ENCODE measurements at regions not wholly inside any gene's neighbourhood (a gene's known extent, or its start where the extent isn't known, plus 50 kb on each side); places are given as distances from the start of the nearest gene placed in this dataset.
"Not testable (repeated sequence)": the region's sequence is repeated elsewhere in the genome, so short reads cannot be mapped to it uniquely, and the experiment has no call there.

DNA sequence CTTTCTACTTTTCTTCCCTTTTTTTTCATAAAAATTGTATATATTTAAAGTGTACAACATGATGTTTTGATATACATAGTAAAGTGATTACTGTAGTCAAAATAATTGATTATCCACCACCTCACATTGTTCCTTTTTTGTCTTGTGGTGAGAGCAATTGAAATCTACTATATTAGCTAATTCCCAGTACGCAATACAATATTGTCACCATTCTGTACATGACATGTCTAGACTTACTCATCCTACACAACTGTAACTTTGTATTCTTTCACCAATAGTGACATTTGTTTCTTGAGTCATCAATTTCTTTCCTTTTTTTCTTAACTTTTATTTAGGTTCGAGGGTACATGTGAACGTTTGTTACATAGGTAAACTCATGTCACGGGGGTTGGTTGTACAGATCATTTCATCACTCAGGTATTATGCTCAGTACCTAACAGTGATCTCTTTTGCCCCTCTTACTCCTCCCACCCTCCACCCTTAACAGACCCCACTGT, 265.2 kb downstream of the KCNRG start:
- FAIRE-seq: no peak

DNA sequence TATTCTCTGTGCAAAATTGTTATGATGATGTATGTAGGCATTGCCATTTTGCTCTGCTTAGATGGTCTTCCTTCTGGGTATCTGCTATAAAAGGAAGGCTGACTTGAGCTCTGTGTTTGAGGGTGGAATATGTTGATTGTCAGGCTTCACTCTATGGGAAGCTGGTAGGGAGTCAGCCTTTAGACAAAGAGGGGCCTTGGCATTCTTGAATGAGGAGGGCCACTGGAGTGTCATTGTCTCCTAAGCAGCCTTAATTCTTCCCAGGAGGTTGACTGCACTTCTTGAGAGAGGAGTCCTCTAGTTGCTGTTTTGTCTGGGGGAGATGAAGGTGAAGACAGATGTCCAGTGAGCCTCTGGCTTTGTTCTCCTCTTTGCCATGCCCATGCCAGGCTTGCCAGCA, 266.8 kb downstream of the KCNRG start:
- no peak for FAIRE-seq

DNA sequence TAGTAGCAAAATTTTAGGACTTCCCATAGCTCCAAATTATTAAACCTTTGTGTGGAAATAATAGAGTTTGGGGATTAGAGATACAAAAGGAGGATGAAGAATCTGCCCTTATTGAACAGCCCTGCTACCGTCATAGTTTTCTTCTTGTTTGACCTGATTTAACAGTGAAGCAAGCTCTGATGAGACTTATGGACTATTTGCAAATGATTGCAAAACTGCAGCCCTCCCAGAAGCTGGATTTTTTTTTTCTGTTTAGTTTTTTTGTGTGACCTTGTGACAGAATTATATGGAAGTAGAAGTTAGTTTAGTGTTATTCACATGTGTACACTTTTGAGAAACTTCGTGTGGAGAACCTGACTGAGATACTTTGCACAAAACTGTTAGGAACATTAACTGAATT, 267.8 kb downstream of the KCNRG start:
- no peak for FAIRE-seq

DNA sequence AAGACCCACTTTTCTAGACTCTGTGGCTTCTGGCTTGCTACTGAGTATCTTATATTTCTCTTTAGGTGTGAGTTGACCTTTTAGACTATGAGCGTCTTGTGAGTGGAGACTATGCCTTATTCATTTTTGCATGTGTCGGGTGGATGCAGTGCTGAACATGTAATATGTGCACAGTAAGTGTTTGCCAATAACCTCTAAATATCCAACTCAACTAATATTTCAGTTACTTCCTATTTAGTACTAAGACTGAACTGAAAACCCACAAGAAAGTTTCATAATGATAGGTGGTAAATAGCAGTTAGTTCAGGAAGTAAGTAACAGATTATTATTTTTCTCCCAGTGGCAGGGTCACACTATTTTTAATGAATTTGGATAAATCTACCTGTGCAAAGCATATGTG, 269.3 kb downstream of the KCNRG start:
- no peak for FAIRE-seq

DNA sequence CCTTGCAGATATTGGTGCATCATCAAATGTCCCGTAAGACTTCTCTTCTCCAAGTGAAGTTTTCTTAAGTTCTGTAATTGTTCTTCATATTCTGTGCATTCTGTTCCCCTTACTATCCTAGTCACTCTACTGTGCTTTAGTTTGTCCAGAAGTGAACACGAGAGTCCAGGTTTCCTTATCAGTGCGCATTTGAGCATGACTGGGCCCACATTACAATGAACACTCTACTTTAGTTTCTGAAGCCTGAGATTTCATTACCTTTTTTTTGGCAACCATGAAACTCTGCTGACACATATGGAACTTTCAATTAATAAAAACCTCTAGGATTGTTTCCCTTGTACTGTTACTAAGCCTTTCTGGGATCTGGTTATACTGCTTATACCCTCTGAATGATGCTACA, 270.0 kb downstream of the KCNRG start:
- FAIRE-seq: no peak

DNA sequence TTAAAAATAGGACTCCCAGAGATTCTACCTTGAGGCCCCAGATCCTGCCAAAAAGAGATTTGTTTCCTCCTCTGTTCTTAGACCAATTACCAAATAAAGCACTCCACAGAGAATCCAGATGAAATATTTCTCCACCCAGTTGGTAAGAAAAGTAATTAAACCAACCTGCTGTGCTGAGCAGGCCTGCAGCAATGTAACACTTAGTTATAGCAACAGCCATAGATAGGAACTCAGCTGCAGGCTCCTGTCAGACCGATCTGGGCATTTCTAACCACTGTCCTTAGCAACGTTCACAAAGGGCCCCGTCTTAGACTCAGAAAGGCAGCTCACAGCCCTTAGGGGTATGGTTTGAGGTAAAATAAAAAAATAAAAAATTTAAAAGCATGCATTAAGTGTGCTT, 271.1 kb downstream of the KCNRG start:
- FAIRE-seq: no peak

DNA sequence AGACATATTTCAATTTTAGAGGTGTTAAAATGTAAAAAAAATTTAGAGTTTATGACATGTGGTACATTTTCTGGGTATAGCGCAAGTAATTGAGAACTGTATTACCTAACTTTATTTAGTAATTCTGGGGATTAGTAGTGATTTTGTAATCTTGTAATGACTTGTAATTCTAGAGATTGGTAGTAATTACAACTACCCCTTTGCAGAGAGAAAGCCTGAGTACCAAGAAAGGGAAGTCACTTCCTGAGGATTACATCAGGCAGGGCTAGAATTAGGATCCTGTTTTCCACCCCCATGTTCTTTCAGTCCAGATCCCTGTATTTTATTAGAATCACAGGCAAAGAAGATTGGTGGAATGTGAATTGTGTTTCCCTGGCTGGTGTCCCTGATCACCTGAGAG, 274.9 kb downstream of the KCNRG start:
- no peak for FAIRE-seq

DNA sequence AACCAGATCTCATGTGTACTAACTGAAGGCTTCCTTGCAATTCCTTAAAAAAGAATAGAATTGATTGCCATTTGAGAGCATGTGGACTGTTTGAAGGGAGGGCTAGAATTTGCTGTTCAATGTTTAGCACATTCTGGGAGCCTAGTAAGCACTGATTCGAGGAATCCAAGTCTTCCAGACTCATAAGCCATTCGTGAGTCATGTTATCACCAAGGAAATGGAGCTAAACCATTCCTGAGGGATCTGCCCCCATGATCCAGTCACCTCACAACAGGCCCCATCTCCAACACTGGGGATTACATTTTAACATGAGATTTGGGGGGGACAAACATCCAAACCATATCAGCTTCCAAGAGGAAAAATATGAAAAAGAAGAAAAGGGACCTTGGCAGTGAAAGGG, 276.4 kb downstream of the KCNRG start:
- FAIRE-seq: no peak

DNA sequence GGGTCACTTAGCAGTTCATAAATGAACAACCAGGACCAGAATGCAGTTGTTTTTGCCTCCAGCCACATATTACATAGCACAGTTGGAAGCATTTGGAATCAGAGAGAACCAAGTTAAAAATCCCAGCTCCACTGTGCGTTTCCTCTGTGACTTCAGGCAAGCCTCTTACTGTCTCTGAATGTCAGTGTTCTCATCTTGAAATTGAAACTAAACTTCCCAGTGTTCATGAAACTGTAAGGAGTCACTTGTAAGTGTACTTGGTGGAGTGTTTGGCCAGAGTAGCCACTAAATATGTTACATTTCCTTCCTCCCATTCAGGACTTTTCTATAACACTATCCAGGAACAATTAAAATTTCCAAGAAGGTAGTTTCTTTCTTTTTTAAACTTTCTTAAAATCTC, 276.8 kb downstream of the KCNRG start:
- FAIRE-seq: no peak

DNA sequence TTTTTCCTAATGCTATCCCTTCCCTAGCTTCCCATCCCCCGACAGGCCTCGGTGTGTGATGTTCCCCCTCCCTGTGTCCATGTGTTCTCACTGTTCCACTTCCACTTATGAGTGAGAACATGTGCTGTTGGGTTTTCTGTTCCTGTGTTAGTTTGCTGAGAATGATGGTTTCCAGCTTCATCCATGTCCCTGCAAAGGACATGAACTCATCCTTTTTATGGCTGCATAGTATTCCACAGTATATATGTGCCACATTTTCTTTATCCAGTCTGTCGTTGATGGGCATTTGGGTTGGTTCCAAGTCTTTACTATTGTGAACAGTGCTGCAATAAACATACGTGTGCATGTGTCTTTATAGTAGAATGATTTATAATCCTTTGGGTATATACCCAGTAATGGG, 279.2 kb downstream of the KCNRG start:
- FAIRE-seq: not testable (repeated sequence)

DNA sequence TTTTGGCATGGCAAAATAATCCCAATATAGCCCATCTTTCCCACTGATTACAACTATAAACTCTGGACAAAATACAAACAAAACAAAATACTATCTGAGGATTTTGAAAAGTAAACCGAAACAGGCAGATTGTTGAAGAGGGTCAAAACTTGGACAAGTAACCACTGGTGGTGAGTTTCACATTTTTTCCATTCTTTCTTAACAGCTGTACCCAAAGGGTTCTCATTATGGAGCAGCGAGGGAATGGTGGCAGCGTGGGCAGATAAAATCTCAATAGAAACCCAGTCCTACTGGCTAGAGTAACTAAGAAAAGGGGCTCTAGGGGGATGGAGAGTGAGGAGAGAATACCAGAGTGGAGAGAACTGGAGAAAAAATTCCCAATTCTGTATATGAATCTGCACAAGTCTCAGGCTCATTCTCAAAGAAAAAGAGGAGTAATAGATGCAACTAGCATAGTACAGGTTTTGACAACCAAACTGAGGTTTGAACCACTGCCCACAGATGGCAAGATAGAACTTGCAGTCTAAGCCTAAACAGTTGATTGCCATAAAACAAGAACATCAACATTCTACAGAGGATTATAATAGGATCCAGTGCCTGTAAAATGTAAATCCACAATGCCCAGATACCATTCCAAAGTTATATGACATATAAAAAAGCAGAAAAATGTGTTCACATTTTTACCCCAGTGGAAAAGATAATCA, 284.5 kb downstream of the KCNRG start:
- FAIRE-seq: no peak

DNA sequence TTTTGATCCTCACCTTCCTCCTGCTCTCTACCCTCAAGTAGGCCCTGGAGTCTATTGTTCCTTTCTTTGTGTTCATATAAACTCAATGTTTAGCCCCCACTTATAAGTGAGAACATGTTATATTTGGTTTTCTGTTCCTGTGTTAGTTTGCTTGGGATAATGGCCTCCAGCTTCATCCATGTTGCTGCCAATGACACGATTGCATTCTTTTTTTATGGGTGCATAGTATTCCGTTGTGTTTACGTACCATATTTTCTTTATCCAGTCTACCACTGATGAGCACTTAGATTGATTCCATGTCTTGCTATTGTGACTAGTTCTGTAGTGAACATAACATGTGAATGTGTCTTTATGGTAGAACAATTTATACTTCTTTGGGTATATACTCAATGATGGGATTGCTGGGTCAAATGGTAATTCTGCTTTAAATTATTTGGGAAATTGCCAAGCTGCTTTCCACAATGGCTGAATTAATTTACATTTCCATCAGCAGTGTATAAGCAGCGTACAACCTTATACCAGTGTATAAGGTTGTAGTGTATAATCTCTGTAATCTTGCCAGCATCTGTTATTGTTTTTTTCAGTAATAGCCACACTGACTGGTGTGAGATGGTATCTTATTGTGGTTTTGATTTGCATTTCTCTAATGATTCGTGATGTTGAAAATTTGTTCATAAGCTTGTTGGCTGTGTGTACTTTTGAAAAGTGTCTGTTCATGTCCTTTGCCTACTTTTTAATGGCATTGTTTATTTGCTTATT, 288.9 kb downstream of the KCNRG start:
- no peak for FAIRE-seq

DNA sequence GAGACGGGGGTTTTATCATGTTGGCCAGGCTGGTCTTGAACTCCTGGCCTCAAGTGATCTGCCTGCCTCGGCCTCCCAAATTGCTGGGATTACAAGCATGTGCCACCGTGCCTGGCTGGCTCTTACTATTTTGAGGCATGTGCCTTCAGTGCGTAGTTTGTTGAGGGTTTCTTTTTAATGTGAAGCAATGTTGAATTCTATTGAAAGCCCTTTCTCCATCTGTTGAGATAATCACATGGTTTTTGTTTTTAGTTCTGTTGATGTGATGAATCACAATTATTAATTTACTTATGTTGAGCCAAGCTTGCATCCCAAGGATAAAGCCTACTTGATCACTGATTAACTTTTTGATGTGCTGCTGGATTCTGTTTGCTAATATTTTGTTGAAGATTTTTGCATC, 290.9 kb downstream of the KCNRG start:
- FAIRE-seq: no peak

DNA sequence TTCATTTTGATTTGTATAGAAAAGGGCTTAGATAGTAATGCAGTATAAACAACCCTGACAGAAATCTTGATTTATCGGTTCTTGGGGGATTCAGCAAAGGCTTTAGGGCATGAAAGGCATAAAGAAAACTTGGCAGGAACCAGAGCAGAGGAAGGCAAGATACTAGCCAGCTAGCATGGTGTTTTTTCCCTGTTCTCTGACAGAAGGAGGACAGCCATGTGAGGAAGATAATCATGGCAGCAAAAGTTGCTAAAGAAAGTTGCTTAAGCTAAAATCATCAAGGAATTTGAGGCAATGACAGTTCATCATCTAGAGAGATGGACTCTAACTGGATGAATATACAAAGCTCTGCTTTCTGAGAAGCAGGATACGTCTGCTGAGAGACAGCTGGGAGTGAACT, 294.1 kb downstream of the KCNRG start:
- FAIRE-seq: no peak

DNA sequence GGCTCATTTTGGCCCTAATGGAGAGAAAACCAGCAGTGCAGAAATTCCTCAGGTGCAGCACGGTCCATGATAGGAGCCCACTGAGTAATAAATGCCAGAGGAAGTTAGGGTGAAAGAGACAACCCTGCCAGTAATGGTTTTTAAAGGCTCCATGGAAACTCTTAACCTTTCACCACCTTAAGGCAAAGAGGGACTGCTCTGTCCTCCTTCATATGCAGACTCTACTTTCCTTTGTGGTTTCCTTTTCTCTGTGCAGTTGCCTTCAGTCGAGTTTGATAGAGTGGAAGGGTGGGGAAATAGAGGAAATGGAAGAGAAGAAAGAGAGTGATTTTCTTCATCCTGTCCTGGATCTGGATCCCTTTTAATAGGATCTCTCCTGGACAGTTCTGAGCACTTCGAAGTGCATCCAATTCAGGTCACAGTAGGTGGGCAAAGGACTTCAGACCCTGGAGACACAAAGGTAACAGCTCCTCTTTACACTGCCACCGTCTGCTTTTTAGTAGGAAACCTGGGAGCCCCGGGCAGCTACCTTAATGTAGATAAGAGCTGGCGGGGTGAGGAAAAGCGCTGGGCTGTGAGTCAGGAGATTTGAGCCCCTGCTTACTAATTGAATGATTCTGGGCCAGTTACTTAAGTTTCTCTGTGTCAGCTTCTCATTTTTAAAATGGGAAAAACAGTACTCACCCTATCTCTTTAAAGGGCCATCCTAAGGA, 294.8 kb downstream of the KCNRG start:
- FAIRE-seq: no peak

DNA sequence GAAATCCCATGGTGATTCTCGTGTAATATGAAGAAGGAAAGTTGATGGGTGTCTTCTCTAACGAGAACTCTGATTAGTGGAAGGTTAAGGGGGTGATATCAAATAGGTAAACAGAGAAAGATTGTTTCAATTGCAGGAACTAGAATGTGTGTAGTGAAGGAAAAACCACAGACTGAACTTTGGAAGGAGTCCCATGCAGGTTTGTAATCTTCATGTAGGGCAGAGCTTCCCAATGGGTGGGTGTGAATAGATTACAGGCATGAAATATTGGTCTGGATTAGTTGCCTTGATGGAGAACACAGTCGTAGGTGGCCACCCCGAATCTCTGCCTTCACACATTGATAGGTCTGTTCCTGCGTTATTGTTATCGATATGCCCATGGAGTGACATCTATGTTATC, 295.5 kb downstream of the KCNRG start:
- no peak for FAIRE-seq

DNA sequence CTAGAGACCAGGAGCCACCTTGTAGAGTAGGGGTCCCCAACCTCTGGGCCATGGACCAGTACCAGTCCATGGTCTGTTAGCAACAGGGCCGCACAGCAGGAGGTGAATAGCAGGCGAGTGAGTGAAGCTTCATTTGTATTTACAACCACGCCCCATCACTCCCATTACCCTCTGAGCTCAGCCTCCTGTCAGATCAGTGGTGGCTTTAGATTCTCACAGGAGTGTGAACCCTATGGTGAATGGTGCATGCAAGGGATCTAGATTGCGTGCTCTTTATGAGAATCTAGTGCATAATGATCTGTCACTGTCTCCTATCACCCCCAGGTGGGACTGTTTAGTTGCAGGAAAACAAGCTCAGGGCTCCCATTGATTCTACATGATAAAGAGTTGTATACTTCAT, 303.6 kb downstream of the KCNRG start:
- FAIRE-seq: no peak

DNA sequence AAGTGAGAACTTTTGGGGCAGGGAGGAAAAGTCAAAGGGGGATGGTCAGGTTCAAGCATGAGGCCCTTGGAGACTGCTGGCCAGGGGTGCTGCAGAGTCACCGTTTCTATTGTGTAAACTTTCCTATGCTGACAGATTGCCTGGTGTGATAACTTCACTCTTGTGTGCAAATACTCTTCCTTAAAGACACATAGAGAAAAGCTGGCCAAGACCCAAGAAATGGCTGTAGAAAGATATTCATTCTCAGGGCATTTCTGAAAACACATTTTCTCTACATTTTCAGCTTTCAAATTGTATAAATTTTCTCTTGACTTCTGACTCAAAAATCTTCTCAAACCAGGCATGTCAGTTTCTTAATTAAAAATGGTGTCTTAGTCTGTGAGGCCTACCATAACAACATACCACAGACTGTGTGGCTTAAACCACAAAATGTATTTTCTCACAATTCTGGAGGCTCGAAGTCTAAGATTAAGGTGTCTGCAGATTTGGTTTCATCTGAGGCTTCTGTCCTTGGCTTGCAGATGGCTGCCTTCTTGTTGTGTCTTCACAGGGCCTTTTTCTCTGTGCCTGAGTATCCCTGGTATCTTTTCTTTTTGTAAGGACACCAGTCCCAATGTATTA, 304.5 kb downstream of the KCNRG start:
- no peak for FAIRE-seq

DNA sequence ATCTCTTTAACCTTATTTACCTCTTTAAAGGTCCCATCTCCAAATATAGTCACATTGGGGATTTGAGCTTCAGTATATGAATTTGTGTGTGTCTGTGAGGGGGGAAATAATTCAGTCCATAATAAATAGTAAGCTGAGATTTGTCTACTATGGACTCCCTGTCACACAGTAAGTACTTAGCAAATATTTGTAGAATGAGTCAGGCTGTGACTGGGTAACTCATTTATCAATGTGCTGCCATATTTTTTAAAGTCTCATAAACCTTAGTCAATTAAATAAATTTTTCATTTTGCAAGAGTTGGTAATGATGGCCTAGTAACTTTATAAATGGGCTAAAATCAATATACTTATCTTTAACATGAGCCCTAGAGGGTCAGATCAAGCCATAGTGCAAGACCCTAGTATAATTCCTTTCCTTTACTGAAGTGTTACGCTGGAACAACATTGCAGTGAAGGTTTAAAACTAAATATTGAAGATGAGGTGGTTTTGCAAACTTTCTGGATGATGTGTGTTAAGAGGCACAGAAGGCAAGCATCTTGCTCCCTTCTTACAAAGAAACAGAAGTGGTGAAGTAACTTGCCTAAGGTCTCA, 305.1 kb downstream of the KCNRG start:
- FAIRE-seq: no peak

DNA sequence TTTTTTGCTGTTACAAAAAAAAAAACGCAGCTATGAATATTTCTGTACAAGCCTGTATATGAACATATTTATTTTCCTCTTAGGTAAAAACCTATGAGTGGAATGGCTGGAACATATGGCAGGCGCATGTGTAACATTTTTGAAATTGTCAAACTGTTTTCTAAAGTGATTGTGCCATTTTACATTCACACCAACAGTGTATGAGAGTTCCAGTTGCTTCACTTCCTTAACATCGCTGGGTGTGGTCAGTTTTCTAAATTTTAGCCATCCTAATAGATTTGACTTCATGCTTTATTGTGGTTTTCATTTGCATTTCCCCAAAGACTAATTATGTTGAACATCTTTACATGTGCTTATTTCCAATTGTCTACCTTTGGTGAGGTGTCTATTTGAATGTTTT, 306.8 kb downstream of the KCNRG start:
- FAIRE-seq: no peak

DNA sequence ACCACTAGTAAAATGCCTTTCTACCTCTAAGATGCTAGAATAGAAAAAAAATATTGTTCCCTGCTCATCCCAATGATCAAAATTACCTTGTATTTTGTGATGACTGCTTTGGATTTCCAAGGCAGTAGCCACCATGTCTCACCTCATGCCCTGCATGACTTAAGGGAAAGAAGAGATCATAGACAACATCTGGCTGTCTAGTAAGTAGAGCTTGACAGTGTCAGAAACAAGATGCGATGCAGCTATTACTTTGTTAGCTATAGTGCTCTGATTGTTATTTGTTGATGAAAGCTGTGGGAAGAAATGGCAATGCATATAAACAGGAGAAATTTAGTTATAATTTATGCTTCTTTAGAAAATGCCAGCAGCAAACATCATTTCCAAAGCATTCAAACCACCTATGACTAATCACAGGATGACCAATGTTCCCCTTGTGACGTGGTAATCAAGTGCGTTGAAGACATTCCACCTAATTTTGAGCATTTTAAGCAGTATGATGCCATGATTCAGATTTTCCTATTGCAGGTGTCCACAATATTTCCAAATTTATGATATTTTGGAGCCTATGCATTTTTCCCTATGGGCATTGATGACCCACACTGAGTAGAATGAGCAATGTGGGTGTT, 308.3 kb downstream of the KCNRG start:
- no peak for FAIRE-seq

DNA sequence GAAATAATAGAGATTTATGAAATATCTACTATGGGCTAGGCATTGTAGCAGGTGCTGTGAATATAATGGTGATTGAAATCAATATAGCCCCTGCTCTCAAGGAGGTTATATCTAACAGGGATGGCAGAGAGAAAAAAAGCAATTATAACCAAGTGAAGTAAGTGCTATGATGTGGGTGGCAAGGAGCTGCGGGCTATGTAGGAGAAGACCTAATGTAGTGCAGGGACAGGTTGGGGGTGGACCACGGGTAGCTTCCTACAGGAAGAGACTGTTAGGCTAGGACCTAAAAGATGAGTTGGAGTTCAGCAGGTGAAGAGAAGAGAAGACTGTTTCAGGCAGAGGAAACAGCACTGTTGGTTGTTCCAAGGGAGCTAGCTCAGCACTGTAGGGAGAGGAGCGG, 311.0 kb downstream of the KCNRG start:
- FAIRE-seq: no peak

DNA sequence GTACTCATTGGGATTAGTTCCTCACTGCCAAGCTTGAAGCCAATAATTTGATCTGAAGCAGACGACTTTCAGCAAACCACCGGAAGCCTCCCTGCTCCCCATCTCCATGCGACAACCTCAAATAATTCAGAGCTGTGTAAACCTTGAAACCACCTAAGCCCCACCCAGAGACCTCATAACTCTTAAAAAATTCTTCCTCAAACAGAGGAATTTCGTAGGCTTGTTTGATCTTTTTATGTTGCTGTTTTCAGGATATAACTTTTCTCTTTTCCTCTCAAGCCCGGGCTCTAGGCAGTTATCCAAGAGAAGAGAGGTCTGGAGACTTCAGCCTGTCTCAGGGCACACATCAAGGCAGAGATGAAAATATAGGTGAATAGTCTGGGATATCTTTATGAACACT, 311.6 kb downstream of the KCNRG start:
- no peak for FAIRE-seq
